ENCODE measurements at regions not wholly inside any gene's neighbourhood (a gene's known extent, or its start where the extent isn't known, plus 50 kb on each side); places are given as distances from the start of the nearest gene placed in this dataset.

GRCh38 chr5:14945450-14945849 is 73.9 kb upstream of the ANKH start:
- no peak for TF ChIP-seq CTCF (IDR thresholded peaks at IDR 0.05)
- no peaks in the 10 kb centered on the region for H3K36me3 ChIP-seq
- DNase-seq = no peak
- H3K27ac ChIP-seq = no peak overlapping the region
- no peaks in the 10 kb centered on the region for H3K4me1 ChIP-seq
- H3K4me3 ChIP-seq = no peak overlapping the region
- intact Hi-C loops (cut with DNase I; ENCODE audit: low total_unique reads) = no loop called here
- H3K27me3 ChIP-seq = no peaks in the 10 kb centered on the region
- no peaks in the 10 kb centered on the region for H3K9me3 ChIP-seq

- no peak for TF ChIP-seq POLR2A (IDR thresholded peaks at IDR 0.05)
- TF ChIP-seq CTCF (IDR thresholded peaks at IDR 0.05) = no peak
- no peak overlapping the region for H3K4me3 ChIP-seq
- H3K36me3 ChIP-seq = no peaks in the 10 kb centered on the region
- intact Hi-C loops (cut with DNase I; ENCODE audit: low total_unique reads) = no loop called here
- no peaks in the 10 kb centered on the region for H3K9me3 ChIP-seq
- no peak overlapping the region for H3K27ac ChIP-seq
- H3K4me1 ChIP-seq = no peaks in the 10 kb centered on the region
- H3K27me3 ChIP-seq = no peaks in the 10 kb centered on the region
- no peak for DNase-seq
Observed at GRCh38 chr5:14944996-14945395, 73.4 kb upstream of the ANKH start.

- Histone ChIP-seq H3K27ac (no peak overlapping the region), H3K4me3 (no peak overlapping the region), H3K4me1 (no peaks in the 10 kb centered on the region), H3K36me3 (no peaks in the 10 kb centered on the region), H3K9me3 (no peaks in the 10 kb centered on the region), H3K27me3 (no peaks in the 10 kb centered on the region)
- no peak for DNase-seq
- intact Hi-C loops (cut with DNase I; ENCODE audit: low total_unique reads) = no loop called here
- no peak for TF ChIP-seq POLR2A (IDR thresholded peaks at IDR 0.05)
- TF ChIP-seq CTCF (IDR thresholded peaks at IDR 0.05) = no peak
Observed at GRCh38 chr5:14944350-14944739, 72.8 kb upstream of the ANKH start.

- intact Hi-C loops (cut with DNase I; ENCODE audit: low total_unique reads) = no loop called here
- Histone ChIP-seq H3K9me3 (no peaks in the 10 kb centered on the region), H3K4me1 (no peaks in the 10 kb centered on the region), H3K36me3 (no peaks in the 10 kb centered on the region), H3K4me3 (no peak overlapping the region), H3K27me3 (no peaks in the 10 kb centered on the region), H3K27ac (no peak overlapping the region)
- TF ChIP-seq CTCF (IDR thresholded peaks at IDR 0.05) = no peak
- no peak for TF ChIP-seq POLR2A (IDR thresholded peaks at IDR 0.05)
- no peak for DNase-seq
Observed at GRCh38 chr5:14942212-14942611, 70.6 kb upstream of the ANKH start.

GRCh38 chr5:14937254-14937653 is 65.7 kb upstream of the ANKH start:
- intact Hi-C loops (cut with DNase I; ENCODE audit: low total_unique reads) = no loop called here
- Histone ChIP-seq H3K36me3 (no peaks in the 10 kb centered on the region), H3K4me3 (no peak overlapping the region), H3K9me3 (no peaks in the 10 kb centered on the region), H3K27ac (no peak overlapping the region), H3K27me3 (no peaks in the 10 kb centered on the region), H3K4me1 (no peaks in the 10 kb centered on the region)
- no peak for DNase-seq
- no peak for TF ChIP-seq POLR2A (IDR thresholded peaks at IDR 0.05)
- no peak for TF ChIP-seq CTCF (IDR thresholded peaks at IDR 0.05)

All from uterus (tissue), 3 donors.